SK-N-SH treated with all-trans-retinoic acid at 6 μM for 48 hours (cell line): ENCODE measurements at regions not wholly inside any gene's neighbourhood (a gene's known extent, or its start where the extent isn't known, plus 50 kb on each side); places are given as distances from the start of the nearest gene placed in this dataset.

Source experiments
- ARNTL ChIP-seq: fragments of 450-650 bp; formaldehyde crosslinking; IDR thresholded peaks from 2 replicates; pipeline ENCODE4 v1.5.0; 2020; ENCODE audit warnings: low read depth, mild to moderate bottlenecking, moderate library complexity, borderline replicate concordance
- CSDC2 ChIP-seq: fragments of 250-450 bp; sonication (Bioruptor Pico); IDR thresholded peaks from 2 replicates; pipeline ENCODE4 v1.5.0; 2020; ENCODE audit warnings: mild to moderate bottlenecking, moderate library complexity
- ESRRG ChIP-seq: fragments of 250-450 bp; sonication (Bioruptor Pico); IDR thresholded peaks from 2 replicates; pipeline ENCODE4 v1.6.1; 2021; ENCODE audit warnings: mild to moderate bottlenecking
- GLIS3 ChIP-seq: fragments of 250-450 bp; sonication (Bioruptor Pico); IDR thresholded peaks from 2 replicates; pipeline ENCODE4 v1.5.0; 2020; ENCODE audit warnings: mild to moderate bottlenecking, moderate library complexity
- PPARA ChIP-seq: fragments of 250-450 bp; sonication (Bioruptor Pico); IDR thresholded peaks from 2 replicates; pipeline ENCODE4 v1.5.0; 2020; ENCODE audit warnings: mild to moderate bottlenecking, borderline replicate concordance
- RARB ChIP-seq: fragments of 250-450 bp; sonication (Bioruptor Pico); IDR thresholded peaks from 2 replicates; pipeline ENCODE4 v1.8.0; 2021; ENCODE audit warnings: mild to moderate bottlenecking, moderate library complexity
- SNAI2 ChIP-seq: fragments of 250-450 bp; sonication (Bioruptor Pico); IDR thresholded peaks from 2 replicates; pipeline ENCODE4 v1.5.0; 2020; ENCODE audit warnings: mild to moderate bottlenecking, moderate library complexity
- ZC3H10 ChIP-seq: fragments of 250-450 bp; sonication (Bioruptor Pico); IDR thresholded peaks from 2 replicates; pipeline ENCODE4 v1.5.1; 2021; ENCODE audit warnings: mild to moderate bottlenecking, moderate library complexity
- ZFP3 ChIP-seq: fragments of 250-450 bp; sonication (Bioruptor Pico); IDR thresholded peaks from 2 replicates; pipeline ENCODE4 v1.5.0; 2020; ENCODE audit warnings: mild to moderate bottlenecking, moderate library complexity
- ZFP30 ChIP-seq: fragments of 450-650 bp; formaldehyde crosslinking; IDR thresholded peaks from 2 replicates; pipeline ENCODE4 v1.5.0; 2022; ENCODE audit warnings: mild to moderate bottlenecking, moderate library complexity
- ZNF70 ChIP-seq: fragments of 450-650 bp; formaldehyde crosslinking; IDR thresholded peaks from 2 replicates; pipeline ENCODE4 v1.5.0; 2020; ENCODE audit warnings: mild to moderate bottlenecking, moderate library complexity
- ZNF8 ChIP-seq: fragments of 450-650 bp; formaldehyde crosslinking; IDR thresholded peaks from 2 replicates; pipeline ENCODE4 v1.5.0; 2020; ENCODE audit warnings: mild to moderate bottlenecking, moderate library complexity
- TF ChIP-seq, protein P1 (sequence below): fragments of 250-450 bp; sonication (Bioruptor Pico); IDR thresholded peaks from 2 replicates; pipeline ENCODE4 v1.8.0; 2021; ENCODE audit warnings: low read depth, mild to moderate bottlenecking, moderate library complexity, borderline replicate concordance
- TF ChIP-seq, protein P2 (sequence below): fragments of 250-450 bp; sonication (Bioruptor Pico); IDR thresholded peaks from 2 replicates; pipeline ENCODE4 v1.8.0; 2020; ENCODE audit warnings: mild to moderate bottlenecking, moderate library complexity, borderline replicate concordance

DNA sequence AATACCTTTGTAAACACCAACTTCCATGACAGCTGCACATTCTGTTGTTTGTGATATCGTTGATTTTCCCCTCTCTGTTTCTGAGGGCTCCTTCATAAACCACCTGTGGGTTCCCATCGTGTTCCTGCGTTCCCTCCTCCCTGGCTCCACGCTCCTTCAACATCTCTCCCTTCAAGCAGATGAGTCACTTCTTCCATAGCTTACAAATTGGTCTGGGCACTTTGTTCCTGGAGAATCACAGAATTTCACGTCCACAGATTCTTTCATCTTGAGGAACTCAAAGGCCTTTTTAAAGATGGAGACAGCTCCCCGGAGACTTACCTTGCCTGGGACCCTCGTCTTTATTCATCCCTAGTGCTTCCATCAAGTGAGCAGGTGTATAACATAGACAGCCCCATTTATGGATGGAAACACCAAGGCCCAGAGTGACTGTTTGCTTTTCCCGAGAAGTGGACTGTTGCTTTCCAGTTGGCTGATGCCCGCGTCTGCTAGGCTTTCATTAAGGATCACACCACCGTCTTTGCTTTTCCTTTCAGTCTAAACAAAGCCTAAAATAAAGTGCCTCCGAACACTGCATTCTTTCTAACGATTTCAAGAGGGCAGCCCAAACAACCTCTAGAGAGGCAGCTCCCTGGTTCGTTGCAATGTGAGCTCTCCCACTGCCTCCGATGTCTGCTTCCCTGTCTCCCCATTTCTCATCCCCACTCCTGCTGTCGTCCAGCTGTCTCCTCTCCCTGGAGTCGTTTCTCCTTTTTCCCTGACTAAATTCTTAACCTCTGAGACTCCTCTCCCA, 146.3 kb upstream of the STX18 start:
- no peak for TF ChIP-seq ZNF70 (CRISPR knock-in tag)
- TF ChIP-seq ZFP30 (CRISPR knock-in tag) = no peak
- no peak for TF ChIP-seq PPARA (CRISPR knock-in tag)
- TF ChIP-seq, protein P1, sequence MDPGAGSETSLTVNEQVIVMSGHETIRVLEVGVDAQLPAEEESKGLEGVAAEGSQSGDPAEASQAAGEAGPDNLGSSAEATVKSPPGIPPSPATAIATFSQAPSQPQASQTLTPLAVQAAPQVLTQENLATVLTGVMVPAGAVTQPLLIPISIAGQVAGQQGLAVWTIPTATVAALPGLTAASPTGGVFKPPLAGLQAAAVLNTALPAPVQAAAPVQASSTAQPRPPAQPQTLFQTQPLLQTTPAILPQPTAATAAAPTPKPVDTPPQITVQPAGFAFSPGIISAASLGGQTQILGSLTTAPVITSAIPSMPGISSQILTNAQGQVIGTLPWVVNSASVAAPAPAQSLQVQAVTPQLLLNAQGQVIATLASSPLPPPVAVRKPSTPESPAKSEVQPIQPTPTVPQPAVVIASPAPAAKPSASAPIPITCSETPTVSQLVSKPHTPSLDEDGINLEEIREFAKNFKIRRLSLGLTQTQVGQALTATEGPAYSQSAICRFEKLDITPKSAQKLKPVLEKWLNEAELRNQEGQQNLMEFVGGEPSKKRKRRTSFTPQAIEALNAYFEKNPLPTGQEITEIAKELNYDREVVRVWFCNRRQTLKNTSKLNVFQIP (CRISPR knock-in tag) = no peak
- TF ChIP-seq RARB (CRISPR knock-in tag) = no peak
- TF ChIP-seq, protein P2, sequence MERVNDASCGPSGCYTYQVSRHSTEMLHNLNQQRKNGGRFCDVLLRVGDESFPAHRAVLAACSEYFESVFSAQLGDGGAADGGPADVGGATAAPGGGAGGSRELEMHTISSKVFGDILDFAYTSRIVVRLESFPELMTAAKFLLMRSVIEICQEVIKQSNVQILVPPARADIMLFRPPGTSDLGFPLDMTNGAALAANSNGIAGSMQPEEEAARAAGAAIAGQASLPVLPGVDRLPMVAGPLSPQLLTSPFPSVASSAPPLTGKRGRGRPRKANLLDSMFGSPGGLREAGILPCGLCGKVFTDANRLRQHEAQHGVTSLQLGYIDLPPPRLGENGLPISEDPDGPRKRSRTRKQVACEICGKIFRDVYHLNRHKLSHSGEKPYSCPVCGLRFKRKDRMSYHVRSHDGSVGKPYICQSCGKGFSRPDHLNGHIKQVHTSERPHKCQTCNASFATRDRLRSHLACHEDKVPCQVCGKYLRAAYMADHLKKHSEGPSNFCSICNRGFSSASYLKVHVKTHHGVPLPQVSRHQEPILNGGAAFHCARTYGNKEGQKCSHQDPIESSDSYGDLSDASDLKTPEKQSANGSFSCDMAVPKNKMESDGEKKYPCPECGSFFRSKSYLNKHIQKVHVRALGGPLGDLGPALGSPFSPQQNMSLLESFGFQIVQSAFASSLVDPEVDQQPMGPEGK (CRISPR knock-in tag) = no peak
- no peak for TF ChIP-seq ESRRG (CRISPR knock-in tag)
- no peak for TF ChIP-seq CSDC2
- no peak for TF ChIP-seq SNAI2 (CRISPR knock-in tag)
- no peak for TF ChIP-seq GLIS3 (CRISPR knock-in tag)
- TF ChIP-seq ARNTL (CRISPR knock-in tag) = no peak
- TF ChIP-seq ZFP3 (CRISPR knock-in tag) = no peak
- TF ChIP-seq ZNF8 (CRISPR knock-in tag) = no peak
- TF ChIP-seq ZC3H10 (CRISPR knock-in tag) = no peak
